Muscle layer of colon (tissue), 2 donors: ENCODE measurements at regions not wholly inside any gene's neighbourhood (a gene's known extent, or its start where the extent isn't known, plus 50 kb on each side); places are given as distances from the start of the nearest gene placed in this dataset.

Source experiments
- H3K27ac ChIP-seq: one replicate; pipeline ENCODE4 v1.7.0; 2013; ENCODE audit warnings: low read depth, mild to moderate bottlenecking, low read length, moderate library complexity
- H3K27me3 ChIP-seq, 2 donors: one replicate each; pipeline ENCODE4 v1.7.0; 2013; ENCODE audit warnings: low read length in 2 of 2, mild to moderate bottlenecking in 2 of 2; ENCODE audit not compliant: insufficient read depth in 2 of 2, control insufficient read depth in 1 of 2
- H3K36me3 ChIP-seq: one replicate; pipeline ENCODE4 v1.7.0; 2013; ENCODE audit warnings: mild to moderate bottlenecking, low read length; ENCODE audit not compliant: insufficient read depth
- H3K4me1 ChIP-seq: one replicate; pipeline ENCODE4 v1.7.0; 2013; ENCODE audit warnings: mild to moderate bottlenecking, low read length; ENCODE audit not compliant: insufficient read depth
- H3K4me3 ChIP-seq, 2 donors: one replicate each; pipeline ENCODE4 v1.7.0; 2013; ENCODE audit warnings: low read length in 2 of 2, low read depth in 1 of 2, mild to moderate bottlenecking in 1 of 2, moderate library complexity in 1 of 2
- H3K9ac ChIP-seq: one replicate; pipeline ENCODE4 v1.7.0; 2013; ENCODE audit warnings: low read length
- H3K9me3 ChIP-seq: one replicate; pipeline ENCODE4 v1.7.0; 2013; ENCODE audit warnings: mild to moderate bottlenecking, low read length
- donor health status: abdominal sarcoma.
- donor health status: Adenocarcinoma of cecum.

- no peaks in the 10 kb centered on the region for H3K27me3 ChIP-seq
These were observed 192.0 kb upstream of the GALNT2 start for GRCh38 chr1:229875086-229875485.

DNA sequence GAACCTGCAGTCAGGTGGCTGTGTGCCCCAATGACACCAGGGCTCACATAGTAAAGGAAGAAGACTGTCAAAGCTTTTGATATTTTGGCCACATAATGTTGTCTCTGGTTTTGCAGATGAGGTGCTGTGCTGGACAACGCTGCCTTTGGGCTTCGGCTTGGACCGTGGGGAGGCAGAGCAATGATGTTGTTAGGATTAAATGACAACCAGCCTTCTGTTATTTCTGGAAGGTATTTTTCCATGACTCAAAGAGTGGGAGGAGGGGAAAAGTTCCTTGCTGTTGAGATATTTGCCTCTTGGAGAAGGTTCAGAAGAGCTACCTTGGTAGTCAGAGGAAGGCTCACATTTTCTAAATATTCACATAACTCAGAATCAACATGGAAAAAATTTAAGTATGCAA, 187.3 kb upstream of the GALNT2 start:
- Histone ChIP-seq H3K4me1 (peaks cover 22% of the 10 kb centered on the region), H3K27me3 (no peaks in the 10 kb centered on the region), H3K27ac (no peak overlapping the region), H3K9me3 (no peaks in the 10 kb centered on the region), H3K36me3 (no peaks in the 10 kb centered on the region), H3K9ac (no peak overlapping the region), H3K4me3 (no peak overlapping the region)

More at GRCh38 chr1:229875086-229875485, 192.0 kb upstream of the GALNT2 start:
- no peak overlapping the region for H3K4me3 ChIP-seq
- no peak overlapping the region for H3K9ac ChIP-seq
- H3K9me3 ChIP-seq = no peaks in the 10 kb centered on the region
- peaks cover 16% of the 10 kb centered on the region for H3K4me1 ChIP-seq
- H3K27ac ChIP-seq = no peak overlapping the region
- H3K36me3 ChIP-seq = no peaks in the 10 kb centered on the region

DNA sequence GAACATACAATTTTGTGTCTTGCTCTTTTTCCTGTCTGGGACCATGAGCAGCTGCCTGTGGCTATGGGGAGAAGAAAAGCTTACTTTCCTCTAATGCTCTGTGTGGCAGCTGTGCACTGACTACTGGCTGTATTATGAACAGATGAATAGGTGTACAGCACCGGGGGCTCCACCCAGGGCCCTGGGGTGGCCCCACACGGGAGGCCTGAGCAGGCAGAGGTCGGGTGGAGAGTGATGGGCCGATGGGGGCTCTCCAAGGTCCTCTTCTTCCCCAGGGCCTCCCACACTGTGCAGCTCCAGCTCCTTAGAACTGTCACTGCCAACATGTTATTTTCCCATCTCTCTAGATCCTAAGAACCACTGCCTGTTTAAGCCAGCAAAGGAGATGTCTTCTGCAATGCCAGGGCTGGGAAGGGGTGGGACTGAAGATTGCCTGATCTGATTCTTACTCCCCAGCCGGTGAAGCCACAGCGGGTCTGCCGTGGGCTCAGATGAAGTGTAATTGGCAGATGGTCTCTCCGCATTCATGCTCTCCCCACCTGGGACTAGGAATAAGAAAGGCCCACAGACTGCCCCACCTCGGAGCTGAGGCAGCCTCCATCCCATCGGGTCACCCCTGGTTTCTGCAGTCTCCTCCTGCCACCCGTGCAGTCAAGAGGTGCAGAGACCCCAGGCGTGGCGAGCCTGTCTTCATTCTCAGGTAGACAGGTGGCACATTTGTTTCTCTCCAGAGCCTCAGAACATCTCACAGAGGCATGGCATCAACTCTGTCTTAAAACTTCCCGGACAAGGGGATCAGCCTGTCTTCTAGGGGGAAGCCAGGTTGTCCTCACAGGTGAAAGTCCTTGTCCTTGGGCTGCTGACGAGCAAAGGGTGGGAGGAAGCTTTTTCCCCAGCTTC, 186.5 kb upstream of the GALNT2 start:
- Histone ChIP-seq H3K36me3 (no peaks in the 10 kb centered on the region), H3K4me3 (no peak overlapping the region), H3K27ac (no peak overlapping the region), H3K9me3 (no peaks in the 10 kb centered on the region), H3K4me1 (peaks cover 22% of the 10 kb centered on the region), H3K27me3 (no peaks in the 10 kb centered on the region), H3K9ac (no peak overlapping the region)

DNA sequence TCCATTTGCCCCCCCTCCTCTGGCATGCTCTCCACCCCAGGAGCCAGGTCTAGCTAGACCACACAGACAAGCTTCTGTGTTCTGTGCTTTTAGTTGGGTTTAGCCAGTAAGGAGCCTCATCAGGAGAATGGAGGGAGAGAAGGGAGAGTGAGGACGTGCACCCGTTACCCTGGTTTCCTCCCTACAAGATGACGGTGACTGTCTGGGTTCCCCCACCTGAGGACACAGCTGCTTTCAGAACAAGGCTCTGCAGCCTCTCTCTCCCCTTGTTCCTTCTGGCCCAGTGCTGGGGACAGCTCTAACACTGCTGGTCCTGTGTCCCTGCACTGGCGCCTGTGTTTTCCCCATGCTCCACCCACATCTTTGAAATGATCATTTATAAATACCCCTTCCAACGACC, 184.4 kb upstream of the GALNT2 start:
- Histone ChIP-seq H3K4me3 (no peak overlapping the region), H3K27me3 (no peaks in the 10 kb centered on the region), H3K27ac (no peak overlapping the region), H3K9me3 (no peaks in the 10 kb centered on the region), H3K4me1 (peaks cover 32% of the 10 kb centered on the region), H3K36me3 (no peaks in the 10 kb centered on the region), H3K9ac (no peak overlapping the region)

- Histone ChIP-seq H3K27ac (no peak overlapping the region), H3K4me3 (no peak overlapping the region), H3K4me1 (peaks cover 41% of the 10 kb centered on the region)
These were observed 183.4 kb upstream of the GALNT2 start for GRCh38 chr1:229883504-229884200.

DNA sequence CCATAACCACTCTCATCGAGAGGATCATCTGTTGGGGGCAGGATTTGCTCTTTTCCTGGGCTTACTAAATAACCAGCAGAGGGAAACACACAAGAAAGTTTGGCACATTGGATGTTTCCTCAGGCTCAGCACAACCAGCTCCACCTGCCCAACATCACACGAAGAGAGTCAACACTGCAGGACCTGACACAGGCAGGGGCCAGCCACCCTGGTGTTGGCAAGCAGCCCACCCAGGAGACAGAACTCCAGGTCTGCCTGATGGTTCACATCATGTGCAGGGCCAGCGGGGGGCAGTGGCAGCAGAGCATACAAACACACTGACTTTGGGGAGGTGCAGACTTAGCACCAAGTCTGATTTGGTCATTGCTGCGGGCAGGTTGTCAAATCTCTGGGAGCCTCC, 182.3 kb upstream of the GALNT2 start:
- no peak overlapping the region for H3K27ac ChIP-seq
- H3K4me3 ChIP-seq = no peak overlapping the region
- H3K27me3 ChIP-seq = no peaks in the 10 kb centered on the region
- no peaks in the 10 kb centered on the region for H3K36me3 ChIP-seq
- peaks cover 39% of the 10 kb centered on the region for H3K4me1 ChIP-seq
- no peaks in the 10 kb centered on the region for H3K9me3 ChIP-seq
- no peak overlapping the region for H3K9ac ChIP-seq

More at GRCh38 chr1:229883504-229884200, 183.4 kb upstream of the GALNT2 start:
- H3K9ac ChIP-seq = no peak overlapping the region
- no peaks in the 10 kb centered on the region for H3K27me3 ChIP-seq
- no peaks in the 10 kb centered on the region for H3K9me3 ChIP-seq
- H3K36me3 ChIP-seq = no peaks in the 10 kb centered on the region

GRCh38 chr1:229885568-229886495, 181.2 kb upstream of the GALNT2 start:
- H3K27ac ChIP-seq = no peak overlapping the region
- H3K27me3 ChIP-seq = no peaks in the 10 kb centered on the region
- H3K36me3 ChIP-seq = no peaks in the 10 kb centered on the region
- no peak overlapping the region for H3K4me3 ChIP-seq
- no peaks in the 10 kb centered on the region for H3K9me3 ChIP-seq
- peaks cover 30% of the 10 kb centered on the region for H3K4me1 ChIP-seq
- no peak overlapping the region for H3K9ac ChIP-seq

- Histone ChIP-seq H3K9ac (no peak overlapping the region), H3K4me1 (peaks cover 30% of the 10 kb centered on the region), H3K36me3 (no peaks in the 10 kb centered on the region), H3K27me3 (no peaks in the 10 kb centered on the region), H3K27ac (no peak overlapping the region), H3K9me3 (no peaks in the 10 kb centered on the region), H3K4me3 (no peak overlapping the region)
These were observed 180.4 kb upstream of the GALNT2 start for GRCh38 chr1:229886636-229887035.

DNA sequence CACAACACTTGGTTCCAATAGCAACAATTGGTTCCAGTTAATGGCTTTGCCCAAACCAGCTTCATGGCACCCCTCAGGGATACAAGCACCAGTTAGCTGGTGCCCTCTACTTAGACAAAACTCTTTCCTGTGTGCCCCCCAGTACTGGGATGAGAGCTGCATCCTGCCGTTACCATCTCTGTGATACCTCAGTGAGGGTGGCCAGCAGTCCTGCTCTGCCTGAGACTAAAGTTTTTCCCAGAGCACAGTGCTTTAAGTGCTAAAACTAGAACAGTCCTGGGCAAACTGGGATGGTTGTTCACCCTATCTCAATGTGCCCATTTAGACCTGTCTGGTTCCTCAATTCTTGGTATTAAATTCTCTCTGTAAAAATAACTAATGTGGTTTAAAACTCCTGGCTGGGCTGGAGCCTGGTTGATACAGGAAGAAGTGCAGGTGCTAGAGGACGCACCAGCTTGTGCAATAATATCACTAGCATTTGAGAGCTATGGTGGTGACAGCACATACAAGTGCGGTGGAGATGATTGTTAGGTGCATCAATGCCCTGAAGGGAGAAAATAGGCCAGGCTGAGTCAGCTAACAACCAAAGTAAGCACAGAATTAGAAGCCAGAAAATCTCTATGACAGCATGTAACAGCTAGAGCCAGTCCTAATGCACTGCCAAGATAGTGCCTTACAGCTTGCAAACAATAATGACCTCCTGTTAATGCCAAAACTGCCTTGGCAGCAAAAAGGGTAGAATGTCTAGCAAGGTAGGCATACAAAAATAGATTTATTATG, 179.8 kb upstream of the GALNT2 start:
- Histone ChIP-seq H3K36me3 (no peaks in the 10 kb centered on the region), H3K4me3 (peak overlapping the region in 1 of 2 donors; percentile 4), H3K27ac (no peak overlapping the region), H3K27me3 (no peaks in the 10 kb centered on the region), H3K9ac (no peak overlapping the region), H3K9me3 (no peaks in the 10 kb centered on the region), H3K4me1 (peaks cover 30% of the 10 kb centered on the region)

GRCh38 chr1:229888157-229888556, 178.9 kb upstream of the GALNT2 start:
- H3K27ac ChIP-seq = peak overlapping the region; percentile 54
- no peak overlapping the region for H3K9ac ChIP-seq
- H3K4me1 ChIP-seq = peaks cover 30% of the 10 kb centered on the region
- H3K27me3 ChIP-seq = no peaks in the 10 kb centered on the region
- no peaks in the 10 kb centered on the region for H3K9me3 ChIP-seq
- no peaks in the 10 kb centered on the region for H3K36me3 ChIP-seq
- H3K4me3 ChIP-seq = no peak overlapping the region
